Keratinocyte (primary cell): ENCODE measurements at regions not wholly inside any gene's neighbourhood (a gene's known extent, or its start where the extent isn't known, plus 50 kb on each side); places are given as distances from the start of the nearest gene placed in this dataset.

Experiments used
- DNase-seq: peaks from one replicate; pipeline ENCODE4 v3.0.0-alpha.2; 2011; ENCODE audit warnings: low read depth, missing footprints, low spot score
- FAIRE-seq: peaks from 2 replicates; lab custom pipeline; 2011; peaks lifted over from hg19 to GRCh38; lab: Jason Lieb, UNC
- H2AFZ ChIP-seq: 2 replicates; pipeline ENCODE4 v1.6.0; 2012; ENCODE audit warnings: low read length, control low read depth, inconsistent platforms; ENCODE audit not compliant: control insufficient read depth
- H3K27ac ChIP-seq: 2 replicates; pipeline ENCODE4 v1.5.1; 2011; ENCODE audit warnings: low read length; ENCODE audit not compliant: control insufficient read depth, insufficient read depth
- H3K27me3 ChIP-seq: 3 replicates; pipeline ENCODE4 v1.6.0; 2011; ENCODE audit warnings: low read length; ENCODE audit not compliant: control insufficient read depth, insufficient read depth; ENCODE audit errors: extremely low read depth
- H3K36me3 ChIP-seq, 2 experiments: 2 replicates in 1 of 2; 3 replicates in 1 of 2; pipeline ENCODE4 v1.5.1; 2011; ENCODE audit warnings: low read length in 2 of 2, mild to moderate bottlenecking in 1 of 2; ENCODE audit not compliant: control insufficient read depth in 2 of 2, insufficient read depth in 2 of 2; ENCODE audit errors: extremely low read depth in 1 of 2
- H3K4me1 ChIP-seq: 3 replicates; pipeline ENCODE4 v1.5.1; 2011; ENCODE audit warnings: low read length; ENCODE audit not compliant: control insufficient read depth, insufficient read depth; ENCODE audit errors: extremely low read depth
- H3K4me2 ChIP-seq: 3 replicates; pipeline ENCODE4 v1.6.0; 2011; ENCODE audit warnings: low read depth, low read length; ENCODE audit not compliant: control insufficient read depth, insufficient read depth; ENCODE audit errors: extremely low read depth
- H3K4me3 ChIP-seq, 3 experiments: fragments of 200-600 bp in 1 of 3; sonication (generic) in 1 of 3; 2 replicates in 2 of 3; 3 replicates in 1 of 3; pipeline ENCODE4 v1.5.1; 2011 to 2016; ENCODE audit warnings: low read length in 3 of 3, mild to moderate bottlenecking in 3 of 3, control low read depth in 2 of 3, inconsistent platforms in 1 of 3, low read depth in 1 of 3, mixed read lengths in 1 of 3, mixed run types in 1 of 3, moderate library complexity in 1 of 3; ENCODE audit not compliant: control insufficient read depth in 2 of 3, insufficient read depth in 2 of 3; ENCODE audit errors: extremely low read depth in 1 of 3
- H3K79me2 ChIP-seq: 2 replicates; pipeline ENCODE4 v1.6.0; 2012; ENCODE audit warnings: low read length; ENCODE audit not compliant: control insufficient read depth, insufficient read depth
- H3K9ac ChIP-seq: 3 replicates; pipeline ENCODE4 v1.6.0; 2011; ENCODE audit warnings: low read length; ENCODE audit not compliant: control insufficient read depth, insufficient read depth; ENCODE audit errors: extremely low read depth
- H3K9me1 ChIP-seq: 3 replicates; pipeline ENCODE4 v1.6.0; 2011; ENCODE audit warnings: low read length; ENCODE audit not compliant: control insufficient read depth, insufficient read depth; ENCODE audit errors: extremely low read depth
- H3K9me3 ChIP-seq: 2 replicates; pipeline ENCODE4 v1.5.1; 2012; ENCODE audit warnings: low read depth, low read length; ENCODE audit not compliant: control insufficient read depth
- H4K20me1 ChIP-seq: 3 replicates; pipeline ENCODE4 v1.6.0; 2011; ENCODE audit warnings: low read length; ENCODE audit not compliant: control insufficient read depth, insufficient read depth; ENCODE audit errors: extremely low read depth
- EZH2 ChIP-seq: IDR thresholded peaks from one replicate; pipeline ENCODE4 v1.6.1; 2012; ENCODE audit warnings: inconsistent platforms, mild to moderate bottlenecking, low read length, moderate library complexity
- dilution Hi-C: fragments of 300-500 bp; cut with MboI; formaldehyde crosslinking; loops from one replicate; pipeline ENCODE4 v1.7.0; 2020; ENCODE audit warnings: low sequenced_read_pairs; ENCODE audit not compliant: extremely low pct_ligation_motif_present
- TF ChIP-seq, protein P1 (sequence below), 3 experiments: IDR thresholded peaks in 1 of 3; conservative IDR thresholded peaks in 1 of 3; optimal IDR thresholded peaks in 1 of 3; 2 replicates in 2 of 3; 3 replicates in 1 of 3; pipeline versions ENCODE3 to v1.5.1; 2011; ENCODE audit warnings: low read length in 3 of 3, mild to moderate bottlenecking in 3 of 3, moderate library complexity in 2 of 3, control low read depth in 1 of 3, inconsistent platforms in 1 of 3; ENCODE audit not compliant: insufficient read depth in 2 of 3; ENCODE audit errors: extremely low read depth in 1 of 3

DNA sequence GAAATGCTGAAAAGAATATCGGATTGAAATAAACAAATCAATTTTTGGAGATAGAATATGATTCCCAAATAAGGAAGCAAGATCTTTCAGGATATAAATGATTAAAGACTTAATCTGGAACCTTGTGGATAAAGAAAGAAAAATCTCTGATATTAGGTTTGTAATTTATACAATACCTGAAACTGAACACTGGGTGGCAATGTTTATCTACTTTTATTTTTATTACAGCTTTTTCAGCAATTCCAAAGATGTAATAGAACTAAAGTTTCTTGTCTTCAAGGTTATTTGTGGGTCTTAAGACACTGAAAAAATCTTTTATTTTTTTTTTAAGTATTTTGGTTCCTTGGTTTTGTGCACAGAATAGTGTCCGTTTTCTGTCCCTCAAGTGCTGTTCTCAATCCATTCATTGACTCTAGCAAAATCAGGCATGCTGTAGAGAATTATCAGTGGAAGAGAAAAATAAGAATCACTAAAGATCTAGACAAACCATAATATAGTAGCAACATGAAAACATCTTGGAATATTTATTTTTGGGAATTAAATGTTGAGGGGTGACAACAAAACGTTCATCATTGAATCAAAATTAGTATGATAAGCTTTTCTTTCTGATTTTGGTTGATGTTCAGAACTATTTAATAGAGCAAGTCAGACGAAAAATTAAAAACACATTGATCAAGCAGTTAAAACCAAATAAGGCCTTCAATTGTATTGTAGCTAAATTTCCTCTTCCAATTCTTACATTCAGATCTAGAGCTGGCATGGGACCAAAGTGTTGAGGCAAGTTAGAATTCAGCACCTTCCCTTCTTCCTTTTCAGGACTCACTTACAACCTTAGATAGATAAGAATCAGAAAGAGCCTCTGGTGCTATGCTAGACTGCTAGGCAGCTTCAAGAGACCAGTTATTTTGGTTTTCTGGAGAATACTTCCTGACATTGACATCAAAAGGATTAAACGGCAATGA, 704.4 kb upstream of the PCDH20 start:
- Histone ChIP-seq H3K9me3 (no peaks in the 10 kb centered on the region), H3K36me3 (no peaks in the 10 kb centered on the region), H3K9ac (no peak overlapping the region), H3K9me1 (no peaks in the 10 kb centered on the region), H3K4me2 (no peak overlapping the region), H3K27ac (no peak overlapping the region), H4K20me1 (no peaks in the 10 kb centered on the region), H3K79me2 (no peaks in the 10 kb centered on the region), H3K4me3 (no peak overlapping the region), H2AFZ (no peak overlapping the region), H3K27me3 (no peaks in the 10 kb centered on the region), H3K4me1 (no peaks in the 10 kb centered on the region)
- no peak for TF ChIP-seq EZH2
- TF ChIP-seq, protein P1, sequence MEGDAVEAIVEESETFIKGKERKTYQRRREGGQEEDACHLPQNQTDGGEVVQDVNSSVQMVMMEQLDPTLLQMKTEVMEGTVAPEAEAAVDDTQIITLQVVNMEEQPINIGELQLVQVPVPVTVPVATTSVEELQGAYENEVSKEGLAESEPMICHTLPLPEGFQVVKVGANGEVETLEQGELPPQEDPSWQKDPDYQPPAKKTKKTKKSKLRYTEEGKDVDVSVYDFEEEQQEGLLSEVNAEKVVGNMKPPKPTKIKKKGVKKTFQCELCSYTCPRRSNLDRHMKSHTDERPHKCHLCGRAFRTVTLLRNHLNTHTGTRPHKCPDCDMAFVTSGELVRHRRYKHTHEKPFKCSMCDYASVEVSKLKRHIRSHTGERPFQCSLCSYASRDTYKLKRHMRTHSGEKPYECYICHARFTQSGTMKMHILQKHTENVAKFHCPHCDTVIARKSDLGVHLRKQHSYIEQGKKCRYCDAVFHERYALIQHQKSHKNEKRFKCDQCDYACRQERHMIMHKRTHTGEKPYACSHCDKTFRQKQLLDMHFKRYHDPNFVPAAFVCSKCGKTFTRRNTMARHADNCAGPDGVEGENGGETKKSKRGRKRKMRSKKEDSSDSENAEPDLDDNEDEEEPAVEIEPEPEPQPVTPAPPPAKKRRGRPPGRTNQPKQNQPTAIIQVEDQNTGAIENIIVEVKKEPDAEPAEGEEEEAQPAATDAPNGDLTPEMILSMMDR (optimal IDR thresholded peaks at IDR 0.05 in 1 of 3, IDR thresholded peaks at IDR 0.05 in 1 of 3, conservative IDR thresholded peaks at IDR 0.05 in 1 of 3; ENCODE audit: extremely low read depth in 1 of 3, insufficient read depth in 2 of 3, low read length in 3 of 3), result peak in 1 of 3 experiments; percentile 11
- FAIRE-seq (no peak), DNase-seq (no peak)
- dilution Hi-C loops, result no loop called here

DNA sequence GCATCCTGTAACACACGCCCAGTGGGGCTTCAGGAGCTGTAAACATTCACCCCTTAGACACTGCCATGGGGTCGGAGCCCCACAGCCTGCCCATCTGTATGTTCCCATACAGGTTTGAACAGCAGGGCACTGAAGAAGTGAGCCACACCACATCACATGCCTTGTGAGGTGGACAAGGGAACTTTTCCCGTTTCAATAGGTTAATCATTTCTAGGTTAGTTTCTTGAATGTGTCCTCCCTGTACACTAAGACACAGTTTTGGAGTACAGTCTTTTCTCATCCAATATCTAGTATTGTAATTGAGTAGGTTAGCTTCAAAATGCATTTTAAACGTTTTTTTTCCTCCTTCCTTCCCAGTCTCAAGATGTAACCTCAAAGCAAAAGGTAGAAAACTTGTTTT, 700.2 kb upstream of the PCDH20 start:
- Histone ChIP-seq H3K9me3 (no peaks in the 10 kb centered on the region), H3K4me3 (no peak overlapping the region), H3K27me3 (no peaks in the 10 kb centered on the region), H3K9ac (no peak overlapping the region), H3K4me2 (no peak overlapping the region), H2AFZ (no peak overlapping the region), H3K36me3 (no peaks in the 10 kb centered on the region), H3K9me1 (no peaks in the 10 kb centered on the region), H3K79me2 (no peaks in the 10 kb centered on the region), H3K4me1 (no peaks in the 10 kb centered on the region), H3K27ac (no peak overlapping the region), H4K20me1 (no peaks in the 10 kb centered on the region)
- DNase-seq, result no peak
- no peak for FAIRE-seq
- no peak for TF ChIP-seq EZH2
- TF ChIP-seq, protein P1 (optimal IDR thresholded peaks at IDR 0.05 in 1 of 3, IDR thresholded peaks at IDR 0.05 in 1 of 3, conservative IDR thresholded peaks at IDR 0.05 in 1 of 3; ENCODE audit: extremely low read depth in 1 of 3, insufficient read depth in 2 of 3, low read length in 3 of 3), result no peak
- dilution Hi-C loops, result no loop called here
